H1 (cell line): ENCODE measurements at regions not wholly inside any gene's neighbourhood (a gene's known extent, or its start where the extent isn't known, plus 50 kb on each side); places are given as distances from the start of the nearest gene placed in this dataset.

Experiments used
- CTCF ChIA-PET: fragments of 300-600 bp; sonication (Branson Sonifier 250); formaldehyde crosslinking; loops from one replicate; lab custom pipeline; 2021; ENCODE audit not compliant: partially characterized antibody; lab: Charles Lee
- POLR2A ChIA-PET: fragments of 300-600 bp; sonication (Branson Sonifier 250); formaldehyde crosslinking; loops from one replicate; lab custom pipeline; 2021; ENCODE audit warnings: inconsistent platforms; ENCODE audit not compliant: partially characterized antibody; lab: Charles Lee
- DNase-seq, 2 experiments: peaks; one replicate each; pipeline versions ENCODE4 v3.0.0 to v3.0.0-alpha.2; 2010 to 2022; ENCODE audit warnings: low spot score in 2 of 2, low read depth in 1 of 2, mixed read lengths in 1 of 2
- FAIRE-seq: peaks from 2 replicates; lab custom pipeline; 2011; peaks lifted over from hg19 to GRCh38; lab: Jason Lieb, UNC
- H2AFZ ChIP-seq: 2 replicates; pipeline ENCODE4 v1.8.1; 2012; ENCODE audit warnings: low read length, inconsistent platforms
- H2AK5ac ChIP-seq: 2 replicates; pipeline ENCODE4 v1.6.1; 2013; ENCODE audit warnings: low read depth, low read length
- H2BK120ac ChIP-seq: replicated peaks from 2 replicates; pipeline ENCODE3; 2013; ENCODE audit warnings: low read depth, low read length, inconsistent platforms
- H2BK12ac ChIP-seq: 2 replicates; pipeline ENCODE4 v1.6.1; 2013; ENCODE audit warnings: low read depth, low read length
- H2BK15ac ChIP-seq: 2 replicates; pipeline ENCODE4 v1.6.1; 2013; ENCODE audit warnings: low read length
- H2BK20ac ChIP-seq: 2 replicates; pipeline ENCODE4 v1.6.1; 2013; ENCODE audit warnings: low read length
- H2BK5ac ChIP-seq: 2 replicates; pipeline ENCODE4 v1.6.1; 2013; ENCODE audit warnings: low read depth, low read length
- H3K14ac ChIP-seq: 2 replicates; pipeline ENCODE4 v1.6.1; 2013; ENCODE audit warnings: inconsistent platforms; ENCODE audit not compliant: insufficient read length
- H3K18ac ChIP-seq: 2 replicates; pipeline ENCODE4 v1.6.1; 2013; ENCODE audit warnings: low read length; ENCODE audit errors: extremely low read depth
- H3K23ac ChIP-seq: 2 replicates; pipeline ENCODE4 v1.6.1; 2013; ENCODE audit warnings: inconsistent platforms; ENCODE audit not compliant: insufficient read length
- H3K23me2 ChIP-seq: 2 replicates; pipeline ENCODE4 v1.6.1; 2013; ENCODE audit warnings: low read depth, low read length
- H3K27ac ChIP-seq: 2 replicates; pipeline ENCODE4 v1.6.1; 2011; ENCODE audit warnings: low read depth, low read length, inconsistent platforms
- H3K27me3 ChIP-seq, 4 experiments: replicated peaks in 1 of 4; 1 replicate in 1 of 4; 2 replicates in 3 of 4; pipeline versions ENCODE4 v1.6.1 to v1.8.1; 2011 to 2013; ENCODE audit warnings: low read length in 3 of 4, mild to moderate bottlenecking in 3 of 4, inconsistent platforms in 2 of 4, mixed read lengths in 2 of 4, moderate library complexity in 1 of 4; ENCODE audit not compliant: control insufficient read depth in 3 of 4, insufficient read depth in 3 of 4; ENCODE audit errors: extremely low read depth in 1 of 4
- H3K36me3 ChIP-seq, 4 experiments: 2 replicates each; pipeline versions ENCODE4 v1.6.1 to v1.8.1; 2011 to 2013; ENCODE audit warnings: mild to moderate bottlenecking in 4 of 4, low read length in 3 of 4, moderate library complexity in 2 of 4, control low read depth in 1 of 4, inconsistent platforms in 1 of 4; ENCODE audit not compliant: insufficient read depth in 4 of 4, control insufficient read depth in 2 of 4
- H3K4ac ChIP-seq: replicated peaks from 2 replicates; pipeline ENCODE3; 2013; ENCODE audit warnings: low read length, low read depth, mixed read lengths, inconsistent platforms; ENCODE audit not compliant: insufficient read length
- H3K4me1 ChIP-seq, 4 experiments: replicated peaks in 1 of 4; 1 replicate in 1 of 4; 2 replicates in 3 of 4; pipeline versions ENCODE4 v1.6.1 to v1.8.1; 2011 to 2013; ENCODE audit warnings: low read length in 3 of 4, inconsistent platforms in 2 of 4, mixed read lengths in 1 of 4; ENCODE audit not compliant: insufficient read depth in 4 of 4, control insufficient read depth in 3 of 4
- H3K4me2 ChIP-seq, 2 experiments: 2 replicates each; pipeline versions ENCODE4 v1.6.1 to v1.8.1; 2011 to 2013; ENCODE audit warnings: low read depth in 2 of 2, low read length in 2 of 2, control low read depth in 1 of 2, inconsistent platforms in 1 of 2, mild to moderate bottlenecking in 1 of 2; ENCODE audit not compliant: insufficient read depth in 1 of 2
- H3K4me3 ChIP-seq, 4 experiments: fragments of 200-600, 300-600 bp in 1 of 4; sonication (generic), shearing (Covaris generic), sonication (Bioruptor Twin) in 1 of 4; 2 replicates each; pipeline versions ENCODE4 v1.5.1 to v1.8.1; 2011 to 2016; ENCODE audit warnings: low read length in 4 of 4, low read depth in 3 of 4, control low read depth in 2 of 4, inconsistent platforms in 2 of 4, mild to moderate bottlenecking in 2 of 4, mixed read lengths in 1 of 4, moderate library complexity in 1 of 4; ENCODE audit not compliant: insufficient read depth in 2 of 4; ENCODE audit errors: extremely low read depth in 1 of 4
- H3K56ac ChIP-seq: replicated peaks from 2 replicates; pipeline ENCODE3; 2013; ENCODE audit warnings: low read depth, mild to moderate bottlenecking, mixed read lengths, low read length, inconsistent platforms; ENCODE audit not compliant: insufficient read length
- H3K79me1 ChIP-seq: 2 replicates; pipeline ENCODE4 v1.6.1; 2013; ENCODE audit warnings: low read depth, low read length, control low read depth
- H3K79me2 ChIP-seq, 2 experiments: 2 replicates each; pipeline versions ENCODE4 v1.6.1 to v1.8.1; 2012 to 2013; ENCODE audit warnings: low read length in 2 of 2, mild to moderate bottlenecking in 2 of 2, inconsistent platforms in 1 of 2; ENCODE audit not compliant: insufficient read depth in 2 of 2, control insufficient read depth in 1 of 2
- H3K9ac ChIP-seq, 4 experiments: replicated peaks in 1 of 4; 1 replicate in 1 of 4; 2 replicates in 3 of 4; pipeline versions ENCODE4 v1.6.1 to v1.8.1; 2011 to 2013; ENCODE audit warnings: low read depth in 3 of 4, low read length in 3 of 4, control low read depth in 2 of 4, mild to moderate bottlenecking in 2 of 4, moderate library complexity in 2 of 4, inconsistent platforms in 1 of 4; ENCODE audit errors: extremely low read depth in 1 of 4
- H3K9me3 ChIP-seq, 2 experiments: 2 replicates each; pipeline versions ENCODE4 v1.6.1 to v1.8.1; 2012 to 2013; ENCODE audit warnings: mild to moderate bottlenecking in 2 of 2, moderate library complexity in 2 of 2, control low read depth in 1 of 2, inconsistent platforms in 1 of 2, low read depth in 1 of 2, low read length in 1 of 2, mixed read lengths in 1 of 2; ENCODE audit not compliant: insufficient read depth in 2 of 2
- H4K20me1 ChIP-seq, 2 experiments: replicated peaks in 1 of 2; 2 replicates each; pipeline versions ENCODE3 to v1.8.1; 2011 to 2013; ENCODE audit warnings: inconsistent platforms in 2 of 2, low read length in 2 of 2, mild to moderate bottlenecking in 1 of 2; ENCODE audit not compliant: insufficient read depth in 2 of 2, control insufficient read depth in 1 of 2
- H4K5ac ChIP-seq: 2 replicates; pipeline ENCODE4 v1.6.1; 2013; ENCODE audit warnings: low read length, low read depth, mixed read lengths, inconsistent platforms; ENCODE audit not compliant: insufficient read length
- H4K8ac ChIP-seq: 2 replicates; pipeline ENCODE4 v1.8.0; 2013; ENCODE audit warnings: mild to moderate bottlenecking, moderate library complexity, low read length, inconsistent platforms; ENCODE audit not compliant: insufficient read depth; ENCODE audit errors: extremely low read depth
- H4K91ac ChIP-seq: replicated peaks from 2 replicates; pipeline ENCODE3; 2013; ENCODE audit warnings: low read length, mixed read lengths, inconsistent platforms; ENCODE audit not compliant: insufficient read length
- SP1 ChIP-seq: IDR thresholded peaks from 2 replicates; pipeline ENCODE4 v1.6.1; 2011; ENCODE audit warnings: low read depth, low read length
- WGBS, 2 experiments: shearing (Covaris generic) in 1 of 2; methylation state at CpG; one replicate each; pipeline versions ENCODE4 v1.1.6 to v1.1.7; 2013 to 2015; ENCODE audit warnings: low lambda C conversion rate in 2 of 2, mixed read lengths in 2 of 2, inconsistent platforms in 1 of 2, low coverage in 1 of 2, missing lambda C conversion rate in 1 of 2; ENCODE audit not compliant: insufficient replicate concordance in 2 of 2, insufficient coverage in 1 of 2, insufficient read length in 1 of 2; ENCODE audit errors: extremely low coverage in 1 of 2, missing lambda C conversion rate in 1 of 2; 5-methylcytosine and 5-hydroxymethylcytosine counted together

DNA sequence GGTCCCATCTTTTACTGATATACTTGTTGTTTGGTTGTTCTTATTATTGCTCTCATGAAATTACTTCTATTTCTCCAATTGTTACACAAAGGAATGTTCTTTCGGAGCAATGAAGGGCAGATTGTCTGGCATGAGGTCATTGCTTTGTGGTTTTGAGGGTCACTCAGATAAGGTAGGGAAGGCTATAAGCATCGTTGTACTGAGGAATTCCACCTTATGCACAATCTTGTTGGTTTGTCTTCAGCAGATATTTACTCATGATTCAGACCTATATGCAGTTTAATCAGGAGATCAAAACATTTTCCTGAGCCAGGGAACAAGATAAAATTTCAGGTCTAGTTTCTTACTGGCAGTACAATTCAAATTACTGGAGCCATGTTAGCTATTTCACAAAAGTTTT, 163.0 kb upstream of the SPHKAP start:
- H4K5ac ChIP-seq, result no peak overlapping the region
- no peak overlapping the region for H2BK12ac ChIP-seq
- H2AFZ ChIP-seq, result no peak overlapping the region
- no peaks in the 10 kb centered on the region for H4K20me1 ChIP-seq
- no peak for DNase-seq
- no peak for FAIRE-seq
- CTCF ChIA-PET, result no interaction called here
- no peak overlapping the region for H3K56ac ChIP-seq
- no peak overlapping the region for H3K27ac ChIP-seq
- H2AK5ac ChIP-seq, result no peak overlapping the region
- no peak overlapping the region for H3K9ac ChIP-seq
- H3K23ac ChIP-seq, result no peak overlapping the region
- H3K4me2 ChIP-seq, result no peak overlapping the region
- H3K27me3 ChIP-seq, result no peaks in the 10 kb centered on the region
- no peak overlapping the region for H3K14ac ChIP-seq
- H3K4me1 ChIP-seq, result no peaks in the 10 kb centered on the region
- H3K79me2 ChIP-seq, result no peaks in the 10 kb centered on the region
- 0 out of 4 replicates have a peak, but pooled peaks cover 0 to 4% of the 10 kb centered on the region in 2 experiments for H3K9me3 ChIP-seq
- H3K23me2 ChIP-seq, result no peaks in the 10 kb centered on the region
- no peak overlapping the region for H2BK20ac ChIP-seq
- 98% methylated on average over 2 of the region's 2 CpGs; no CpG with 5 or more reads in 1 of the 2 experiments for WGBS, 2 experiments
- no peak overlapping the region for H4K8ac ChIP-seq
- H3K4ac ChIP-seq, result no peak overlapping the region
- no peak overlapping the region for H2BK15ac ChIP-seq
- no peak overlapping the region for H2BK120ac ChIP-seq
- H4K91ac ChIP-seq, result no peak overlapping the region
- H3K4me3 ChIP-seq, result no peak overlapping the region
- H3K79me1 ChIP-seq, result no peaks in the 10 kb centered on the region
- POLR2A ChIA-PET, result no interaction called here
- H2BK5ac ChIP-seq, result no peak overlapping the region
- H3K18ac ChIP-seq, result no peak overlapping the region
- no peaks in the 10 kb centered on the region for H3K36me3 ChIP-seq
- no peak for TF ChIP-seq SP1
